ENCODE measurements at regions not wholly inside any gene's neighbourhood (a gene's known extent, or its start where the extent isn't known, plus 50 kb on each side); places are given as distances from the start of the nearest gene placed in this dataset.

- TF ChIP-seq CTCF (IDR thresholded peaks at IDR 0.05 in 2 of 3, conservative IDR thresholded peaks at IDR 0.05 in 1 of 3; ENCODE audit: borderline replicate concordance in 1 of 3, insufficient read depth in 1 of 3, low read depth in 2 of 3, low read length in 2 of 3) (no peak), REST (IDR thresholded peaks at IDR 0.05; ENCODE audit: low read depth) (no peak), JUND (IDR thresholded peaks at IDR 0.05) (no peak), POLR2A (IDR thresholded peaks at IDR 0.05; ENCODE audit: borderline replicate concordance, extremely low read depth, insufficient read depth, insufficient read length) (no peak), EGR1 (IDR thresholded peaks at IDR 0.05; ENCODE audit: low read depth) (no peak)
Observed at GRCh38 chr18:44238454-44238853, 442.2 kb upstream of the SETBP1 start.

All from HCT116 (cell line).